ENCODE measurements at regions not wholly inside any gene's neighbourhood (a gene's known extent, or its start where the extent isn't known, plus 50 kb on each side); places are given as distances from the start of the nearest gene placed in this dataset.
"Not testable (repeated sequence)": the region's sequence is repeated elsewhere in the genome, so short reads cannot be mapped to it uniquely, and the experiment has no call there.

DNA sequence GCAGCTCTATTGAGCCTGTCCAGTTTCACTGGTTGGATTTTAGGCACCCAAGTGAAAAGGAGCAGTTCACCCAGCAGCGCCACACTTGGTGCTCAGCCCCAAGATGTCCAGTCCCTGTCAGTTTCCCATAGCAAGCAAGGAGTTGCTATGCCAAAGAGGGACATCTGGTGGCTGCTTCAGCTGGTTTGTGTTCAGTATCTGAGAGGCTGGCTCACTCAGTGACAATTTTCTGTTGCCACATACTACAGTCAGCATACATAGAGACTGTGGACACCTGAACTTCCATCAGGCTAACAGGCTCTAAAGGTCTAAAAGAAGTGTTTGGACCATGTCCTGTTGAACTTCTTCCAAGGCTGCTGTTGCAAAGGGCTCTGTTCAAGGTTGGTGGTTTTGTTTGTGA is 453.9 kb downstream of the RPIA start:
- H3K4me1 ChIP-seq; DNase-seq; H3K36me3 ChIP-seq; H3K27me3 ChIP-seq; intact Hi-C loops (cut with DNase I; ENCODE audit: low total_unique reads); H3K9me3 ChIP-seq; H3K27ac ChIP-seq; H3K4me3 ChIP-seq: not testable (repeated sequence)

GRCh38 chr2:89148256-89148655 is 456.8 kb downstream of the RPIA start:
- H3K27me3 ChIP-seq; DNase-seq; H3K4me1 ChIP-seq; H3K4me3 ChIP-seq; H3K27ac ChIP-seq; H3K36me3 ChIP-seq; intact Hi-C loops (cut with DNase I; ENCODE audit: low total_unique reads); H3K9me3 ChIP-seq: not testable (repeated sequence)

- H3K9me3 ChIP-seq; H3K27me3 ChIP-seq; intact Hi-C loops (cut with DNase I; ENCODE audit: low total_unique reads); H3K27ac ChIP-seq; DNase-seq; H3K4me1 ChIP-seq; H3K36me3 ChIP-seq; H3K4me3 ChIP-seq: not testable (repeated sequence)
These were observed 460.2 kb downstream of the RPIA start for GRCh38 chr2:89151699-89152098.

- H3K9me3 ChIP-seq; DNase-seq; H3K4me3 ChIP-seq; H3K4me1 ChIP-seq; H3K36me3 ChIP-seq; H3K27ac ChIP-seq; intact Hi-C loops (cut with DNase I; ENCODE audit: low total_unique reads); H3K27me3 ChIP-seq: not testable (repeated sequence)
These were observed 461.0 kb downstream of the RPIA start for GRCh38 chr2:89152501-89152900.

DNA sequence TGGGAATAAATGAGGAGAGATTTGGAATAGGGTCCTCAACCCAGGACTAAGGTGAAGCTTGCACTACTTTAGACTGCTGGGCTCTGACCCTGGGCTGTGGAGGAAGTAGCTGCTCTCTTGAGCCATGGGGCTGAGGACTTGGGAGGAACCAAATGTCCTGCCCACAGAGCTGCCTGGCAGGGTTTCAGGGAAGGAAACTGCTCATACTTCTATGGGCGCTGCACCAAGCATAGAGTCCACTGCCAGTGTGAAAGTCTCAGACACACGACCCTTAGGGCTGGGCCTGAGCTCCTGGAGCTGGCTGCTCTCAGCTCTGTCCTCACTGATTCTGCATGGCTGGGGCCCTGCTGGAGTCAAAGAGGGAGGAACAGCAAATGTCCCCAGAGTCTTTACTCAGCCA is 461.7 kb downstream of the RPIA start:
- DNase-seq; intact Hi-C loops (cut with DNase I; ENCODE audit: low total_unique reads); H3K4me1 ChIP-seq: not testable (repeated sequence)

DNA sequence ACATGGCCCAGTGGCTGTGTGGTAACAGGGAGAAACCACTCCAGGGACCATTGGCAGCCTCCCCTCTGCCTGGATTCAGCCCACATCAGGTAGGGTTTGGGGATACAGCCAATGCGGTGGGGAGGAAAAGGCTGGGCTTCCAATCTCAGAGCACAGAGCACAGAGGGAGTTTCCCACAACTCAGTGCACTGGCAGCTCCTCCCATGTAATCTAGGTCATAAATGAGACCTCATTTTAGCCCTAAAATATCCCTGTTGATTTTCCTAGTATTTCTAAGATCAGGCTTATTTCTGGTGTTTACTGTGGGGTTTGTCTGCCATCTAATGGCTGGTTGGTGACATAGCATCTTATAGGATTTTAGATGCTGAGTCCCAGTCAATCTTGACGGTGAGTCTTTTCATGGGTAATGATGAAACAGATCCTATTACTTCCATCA is 462.8 kb downstream of the RPIA start:
- H3K4me3 ChIP-seq; H3K36me3 ChIP-seq; H3K27me3 ChIP-seq; DNase-seq; intact Hi-C loops (cut with DNase I; ENCODE audit: low total_unique reads); H3K27ac ChIP-seq; H3K4me1 ChIP-seq; H3K9me3 ChIP-seq: not testable (repeated sequence)

More for the DNA sequence above, 461.7 kb downstream of the RPIA start:
- not testable (repeated sequence) for H3K27me3 ChIP-seq, H3K27ac ChIP-seq, H3K36me3 ChIP-seq, H3K4me3 ChIP-seq, H3K9me3 ChIP-seq

DNA sequence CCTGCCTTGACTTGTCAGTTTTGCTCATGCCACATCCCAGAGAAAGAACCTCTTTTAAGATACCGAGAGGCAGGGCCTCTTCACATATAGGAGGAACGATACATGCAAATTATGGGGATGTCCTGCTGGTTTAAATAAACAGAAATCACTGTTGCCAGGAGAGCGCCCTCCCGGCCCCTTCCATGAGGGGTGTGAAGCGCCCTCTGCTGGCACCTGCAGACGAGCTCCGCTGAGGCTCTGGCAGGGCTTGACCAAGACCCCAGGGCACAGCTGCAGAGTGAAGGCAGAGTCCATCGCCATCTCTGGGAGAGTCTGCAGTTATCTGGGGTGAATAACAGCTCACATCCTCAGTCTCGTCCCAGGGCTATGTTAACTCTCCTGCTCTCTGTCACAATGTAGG is 468.8 kb downstream of the RPIA start:
- H3K4me3 ChIP-seq; H3K27ac ChIP-seq; H3K4me1 ChIP-seq; H3K36me3 ChIP-seq; H3K27me3 ChIP-seq; intact Hi-C loops (cut with DNase I; ENCODE audit: low total_unique reads); DNase-seq; H3K9me3 ChIP-seq: not testable (repeated sequence)

- H3K4me3 ChIP-seq; H3K9me3 ChIP-seq; H3K36me3 ChIP-seq; H3K4me1 ChIP-seq; DNase-seq; intact Hi-C loops (cut with DNase I; ENCODE audit: low total_unique reads); H3K27me3 ChIP-seq; H3K27ac ChIP-seq: not testable (repeated sequence)
These were observed 470.2 kb downstream of the RPIA start for GRCh38 chr2:89161626-89162025.

- intact Hi-C loops (cut with DNase I; ENCODE audit: low total_unique reads); H3K4me3 ChIP-seq; H3K4me1 ChIP-seq; H3K36me3 ChIP-seq; H3K9me3 ChIP-seq; H3K27ac ChIP-seq; DNase-seq; H3K27me3 ChIP-seq: not testable (repeated sequence)
These were observed 479.2 kb downstream of the RPIA start for GRCh38 chr2:89170506-89171173.

- H3K4me3 ChIP-seq; H3K36me3 ChIP-seq; H3K27me3 ChIP-seq; H3K27ac ChIP-seq; H3K9me3 ChIP-seq; H3K4me1 ChIP-seq; intact Hi-C loops (cut with DNase I; ENCODE audit: low total_unique reads); DNase-seq: not testable (repeated sequence)
These were observed 479.7 kb downstream of the RPIA start for GRCh38 chr2:89171174-89171519.

- H3K27me3 ChIP-seq; H3K4me3 ChIP-seq; intact Hi-C loops (cut with DNase I; ENCODE audit: low total_unique reads); H3K36me3 ChIP-seq; DNase-seq; H3K9me3 ChIP-seq; H3K4me1 ChIP-seq; H3K27ac ChIP-seq: not testable (repeated sequence)
These were observed 485.5 kb downstream of the RPIA start for GRCh38 chr2:89177004-89177403.

DNA sequence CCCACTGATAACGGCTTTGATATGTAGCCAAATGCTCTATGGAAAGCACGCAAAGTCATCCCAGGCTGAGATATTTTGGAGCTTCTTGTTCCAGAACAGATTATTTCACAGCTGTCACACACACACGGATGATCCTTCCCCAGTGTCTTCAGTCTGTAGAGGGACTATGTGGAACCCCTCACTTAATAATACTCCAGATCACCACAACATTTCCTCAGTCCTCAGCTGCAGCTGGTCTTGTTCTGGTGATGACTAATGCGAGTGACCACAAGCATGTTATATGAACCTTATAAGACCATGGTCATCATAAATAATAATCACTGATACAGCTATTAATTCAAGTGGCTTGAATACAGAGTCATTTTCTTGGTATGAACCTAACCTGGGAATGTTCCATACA is 490.7 kb downstream of the RPIA start:
- DNase-seq; H3K27me3 ChIP-seq; H3K4me1 ChIP-seq; H3K27ac ChIP-seq; H3K4me3 ChIP-seq; H3K9me3 ChIP-seq; intact Hi-C loops (cut with DNase I; ENCODE audit: low total_unique reads); H3K36me3 ChIP-seq: not testable (repeated sequence)

DNA sequence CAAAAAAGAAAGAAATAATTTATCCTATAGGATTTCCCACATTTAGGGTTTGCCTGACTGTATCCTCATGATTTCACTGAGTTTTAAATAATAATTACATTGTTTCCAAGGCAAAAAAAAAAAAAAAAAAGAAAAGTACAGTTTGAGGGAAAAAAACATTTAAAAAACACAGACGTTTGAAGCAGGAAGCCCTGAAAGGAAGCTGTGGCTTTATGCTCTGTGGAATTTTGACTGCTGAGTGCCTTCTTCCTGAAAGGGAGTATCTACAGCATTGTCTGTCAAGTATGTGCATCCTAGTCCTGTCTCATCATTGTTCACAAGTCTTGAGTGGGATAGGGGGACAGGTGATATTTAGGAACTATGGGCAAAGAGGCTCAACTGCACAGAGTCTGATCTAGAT is 493.3 kb downstream of the RPIA start:
- H3K27ac ChIP-seq; H3K4me1 ChIP-seq; intact Hi-C loops (cut with DNase I; ENCODE audit: low total_unique reads): not testable (repeated sequence)

DNA sequence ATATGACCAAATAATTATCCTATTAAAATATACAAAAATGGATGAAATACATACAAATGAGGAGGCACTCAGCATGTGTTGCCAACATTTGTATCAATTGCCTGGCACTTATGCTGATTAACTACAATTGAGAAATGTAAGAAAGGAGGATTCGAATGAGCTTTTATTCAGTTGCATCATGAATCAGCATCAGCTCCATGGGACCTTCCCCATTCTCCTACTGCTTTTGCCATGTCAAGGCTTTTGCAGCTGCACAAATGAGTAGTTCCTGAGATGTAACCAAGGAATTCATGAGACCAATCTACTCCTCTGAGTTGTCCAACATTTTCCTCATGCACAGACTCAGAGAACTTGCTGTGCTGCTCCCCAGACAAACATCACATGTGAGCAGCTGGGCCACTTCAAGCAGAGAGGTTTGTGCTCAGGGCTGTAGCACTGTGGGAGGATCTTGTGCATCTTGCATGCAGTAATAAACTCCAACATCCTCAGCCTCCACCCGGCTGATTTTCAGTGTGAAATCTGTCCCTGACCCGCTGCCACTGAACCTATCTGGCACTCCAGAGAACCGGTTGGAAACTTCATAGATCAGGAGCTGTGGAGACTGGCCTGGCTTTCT is 504.3 kb downstream of the RPIA start:
- H3K27ac ChIP-seq; H3K36me3 ChIP-seq; H3K9me3 ChIP-seq; H3K27me3 ChIP-seq; intact Hi-C loops (cut with DNase I; ENCODE audit: low total_unique reads); DNase-seq; H3K4me1 ChIP-seq; H3K4me3 ChIP-seq: not testable (repeated sequence)

More for the DNA sequence above, 493.3 kb downstream of the RPIA start:
- H3K27me3 ChIP-seq, DNase-seq, H3K4me3 ChIP-seq, H3K36me3 ChIP-seq, H3K9me3 ChIP-seq: not testable (repeated sequence)
